22Rv1 (cell line): ENCODE measurements at regions not wholly inside any gene's neighbourhood (a gene's known extent, or its start where the extent isn't known, plus 50 kb on each side); places are given as distances from the start of the nearest gene placed in this dataset.

Source experiments
- ZFX ChIP-seq: fragments of 450-650 bp; IDR thresholded peaks from 2 replicates; pipeline ENCODE4 v1.6.1; 2017; ENCODE audit warnings: antibody characterized with exemption, borderline replicate concordance
- TF ChIP-seq, protein P1 (sequence below): fragments of 450-650 bp; IDR thresholded peaks from 2 replicates; pipeline ENCODE4 v1.5.1; 2017; ENCODE audit warnings: mild to moderate bottlenecking

DNA sequence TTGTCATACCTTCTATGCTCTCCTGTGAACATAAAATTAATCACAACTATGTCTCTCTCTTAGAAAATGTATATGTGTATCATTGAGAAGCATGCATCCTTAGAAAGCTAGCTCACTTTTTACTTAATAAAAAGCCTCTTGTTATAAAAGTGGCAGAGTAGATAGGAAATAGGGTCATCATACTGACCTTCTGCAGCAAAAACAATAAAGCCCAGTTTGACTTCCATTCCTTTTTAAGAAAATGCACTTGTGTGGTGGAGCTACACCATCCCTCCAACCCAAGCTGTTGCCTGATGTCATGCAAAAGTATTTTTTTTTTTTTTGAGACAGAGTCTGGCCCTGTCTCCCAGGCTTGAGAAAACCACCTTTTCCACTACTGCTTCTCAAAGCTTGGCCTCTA is 393.3 kb downstream of the LIG4 start:
- TF ChIP-seq, protein P1, sequence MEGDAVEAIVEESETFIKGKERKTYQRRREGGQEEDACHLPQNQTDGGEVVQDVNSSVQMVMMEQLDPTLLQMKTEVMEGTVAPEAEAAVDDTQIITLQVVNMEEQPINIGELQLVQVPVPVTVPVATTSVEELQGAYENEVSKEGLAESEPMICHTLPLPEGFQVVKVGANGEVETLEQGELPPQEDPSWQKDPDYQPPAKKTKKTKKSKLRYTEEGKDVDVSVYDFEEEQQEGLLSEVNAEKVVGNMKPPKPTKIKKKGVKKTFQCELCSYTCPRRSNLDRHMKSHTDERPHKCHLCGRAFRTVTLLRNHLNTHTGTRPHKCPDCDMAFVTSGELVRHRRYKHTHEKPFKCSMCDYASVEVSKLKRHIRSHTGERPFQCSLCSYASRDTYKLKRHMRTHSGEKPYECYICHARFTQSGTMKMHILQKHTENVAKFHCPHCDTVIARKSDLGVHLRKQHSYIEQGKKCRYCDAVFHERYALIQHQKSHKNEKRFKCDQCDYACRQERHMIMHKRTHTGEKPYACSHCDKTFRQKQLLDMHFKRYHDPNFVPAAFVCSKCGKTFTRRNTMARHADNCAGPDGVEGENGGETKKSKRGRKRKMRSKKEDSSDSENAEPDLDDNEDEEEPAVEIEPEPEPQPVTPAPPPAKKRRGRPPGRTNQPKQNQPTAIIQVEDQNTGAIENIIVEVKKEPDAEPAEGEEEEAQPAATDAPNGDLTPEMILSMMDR, result no peak
- TF ChIP-seq ZFX, result no peak
